Epithelial cell of esophagus (primary cell): ENCODE measurements at regions not wholly inside any gene's neighbourhood (a gene's known extent, or its start where the extent isn't known, plus 50 kb on each side); places are given as distances from the start of the nearest gene placed in this dataset.

Source experiments
- DNase-seq: peaks from one replicate; pipeline ENCODE4 v3.0.0; 2010; ENCODE audit warnings: low read depth
- H3K4me3 ChIP-seq: 2 replicates; pipeline ENCODE4 v1.5.1; 2011; ENCODE audit warnings: mild to moderate bottlenecking, low read length, control low read depth
- CTCF ChIP-seq: IDR thresholded peaks from 2 replicates; pipeline ENCODE4 v1.5.1; 2011; ENCODE audit warnings: low read depth, mild to moderate bottlenecking, low read length, control low read depth, inconsistent platforms; ENCODE audit not compliant: insufficient read depth; ENCODE audit errors: missing control alignments

GRCh38 chr9:87803623-87804345 is 77.9 kb downstream of the CTSL start:
- DNase-seq = no peak
- no peak for TF ChIP-seq CTCF
- H3K4me3 ChIP-seq = no peak overlapping the region

GRCh38 chr9:87805259-87805658 is 77.4 kb upstream of the SPATA31E1 start:
- TF ChIP-seq CTCF = no peak
- no peak overlapping the region for H3K4me3 ChIP-seq
- no peak for DNase-seq

- no peak for DNase-seq
- H3K4me3 ChIP-seq = no peak overlapping the region
- TF ChIP-seq CTCF = no peak
These were observed 72.7 kb upstream of the SPATA31E1 start for GRCh38 chr9:87810008-87810407.

- no peak for DNase-seq
- TF ChIP-seq CTCF = no peak
- no peak overlapping the region for H3K4me3 ChIP-seq
These were observed 71.9 kb upstream of the SPATA31E1 start for GRCh38 chr9:87810679-87811178.

GRCh38 chr9:87812375-87813118 is 70.1 kb upstream of the SPATA31E1 start:
- no peak overlapping the region for H3K4me3 ChIP-seq
- peak; percentile 62 for DNase-seq
- TF ChIP-seq CTCF = peak; percentile 99

- no peak for TF ChIP-seq CTCF
- DNase-seq = no peak
- no peak overlapping the region for H3K4me3 ChIP-seq
These were observed 69.6 kb upstream of the SPATA31E1 start for GRCh38 chr9:87813119-87813463.
